ENCODE measurements at regions not wholly inside any gene's neighbourhood (a gene's known extent, or its start where the extent isn't known, plus 50 kb on each side); places are given as distances from the start of the nearest gene placed in this dataset.

DNA sequence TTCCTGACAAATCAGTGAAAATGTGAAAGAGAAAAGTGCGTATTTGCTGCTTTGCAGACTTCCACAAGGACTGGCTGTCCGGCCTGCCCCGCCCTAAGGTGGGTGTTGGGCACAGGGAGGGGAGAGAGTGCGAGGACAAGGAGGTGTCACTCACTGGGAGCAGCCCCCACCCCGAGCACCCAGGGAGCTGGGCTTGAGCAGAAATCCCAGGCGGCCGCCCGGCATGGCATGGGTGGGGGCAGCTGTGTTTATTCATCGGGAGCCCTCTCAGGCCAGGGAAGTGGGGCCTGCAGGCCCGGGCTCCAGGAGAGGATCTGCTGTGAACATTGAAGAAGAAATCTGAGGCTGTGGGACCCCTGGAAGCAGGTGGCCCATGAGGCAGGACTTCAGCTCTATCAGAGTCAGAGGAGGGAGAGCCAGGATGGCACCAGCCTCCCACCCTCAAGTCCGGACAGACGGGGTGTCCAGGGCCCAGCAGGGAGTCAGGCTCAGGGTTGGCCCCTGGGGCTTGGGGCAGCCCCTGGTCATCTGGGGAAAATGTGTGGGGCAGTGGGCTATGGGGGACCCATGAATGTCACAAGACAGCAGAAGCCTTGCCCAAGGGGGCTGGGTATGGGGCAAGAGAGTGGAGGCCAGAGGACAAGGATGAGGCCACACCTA is 164.4 kb upstream of the PPP2R2D start:
- TF ChIP-seq, protein P1, sequence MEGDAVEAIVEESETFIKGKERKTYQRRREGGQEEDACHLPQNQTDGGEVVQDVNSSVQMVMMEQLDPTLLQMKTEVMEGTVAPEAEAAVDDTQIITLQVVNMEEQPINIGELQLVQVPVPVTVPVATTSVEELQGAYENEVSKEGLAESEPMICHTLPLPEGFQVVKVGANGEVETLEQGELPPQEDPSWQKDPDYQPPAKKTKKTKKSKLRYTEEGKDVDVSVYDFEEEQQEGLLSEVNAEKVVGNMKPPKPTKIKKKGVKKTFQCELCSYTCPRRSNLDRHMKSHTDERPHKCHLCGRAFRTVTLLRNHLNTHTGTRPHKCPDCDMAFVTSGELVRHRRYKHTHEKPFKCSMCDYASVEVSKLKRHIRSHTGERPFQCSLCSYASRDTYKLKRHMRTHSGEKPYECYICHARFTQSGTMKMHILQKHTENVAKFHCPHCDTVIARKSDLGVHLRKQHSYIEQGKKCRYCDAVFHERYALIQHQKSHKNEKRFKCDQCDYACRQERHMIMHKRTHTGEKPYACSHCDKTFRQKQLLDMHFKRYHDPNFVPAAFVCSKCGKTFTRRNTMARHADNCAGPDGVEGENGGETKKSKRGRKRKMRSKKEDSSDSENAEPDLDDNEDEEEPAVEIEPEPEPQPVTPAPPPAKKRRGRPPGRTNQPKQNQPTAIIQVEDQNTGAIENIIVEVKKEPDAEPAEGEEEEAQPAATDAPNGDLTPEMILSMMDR (conservative IDR thresholded peaks at IDR 0.05; ENCODE audit: low read depth, low read length): no peak
- no peak for TF ChIP-seq EZH2 (IDR thresholded peaks at IDR 0.05; ENCODE audit: borderline replicate concordance, low read depth, low read length, poor library complexity, severe bottlenecking)
